Stimulated activated CD4-positive, alpha-beta T cell treated with anti-CD3 and anti-CD28 coated beads, Interleukin-4, amount 100 ng/mL, for 1 hour (primary cell): ENCODE measurements at regions not wholly inside any gene's neighbourhood (a gene's known extent, or its start where the extent isn't known, plus 50 kb on each side); places are given as distances from the start of the nearest gene placed in this dataset.

ENCODE experiments used
- DNase-seq: peaks from one replicate; pipeline ENCODE4 v3.0.0-alpha.2; 2020

DNA sequence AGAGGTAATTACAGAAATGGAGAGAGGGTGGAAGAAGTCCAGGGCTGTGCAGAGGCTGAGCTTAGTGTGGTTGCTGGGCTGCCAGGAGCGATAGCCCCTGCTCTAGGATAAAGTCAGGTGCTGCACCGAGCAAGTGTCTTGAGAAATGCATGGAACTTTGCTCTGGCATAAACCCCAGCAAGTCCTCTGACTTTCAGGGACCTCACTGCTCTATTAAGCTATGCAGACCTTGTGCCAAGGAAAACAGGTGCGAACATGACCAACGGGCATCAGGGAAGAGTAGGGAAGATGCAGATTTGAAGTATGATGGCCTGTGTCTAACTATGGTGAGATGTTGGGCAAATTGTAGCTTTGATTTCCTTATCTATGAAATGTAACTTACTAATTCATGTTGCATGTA lies 416.8 kb downstream of the NR2F2 start:
- no peak for DNase-seq

DNA sequence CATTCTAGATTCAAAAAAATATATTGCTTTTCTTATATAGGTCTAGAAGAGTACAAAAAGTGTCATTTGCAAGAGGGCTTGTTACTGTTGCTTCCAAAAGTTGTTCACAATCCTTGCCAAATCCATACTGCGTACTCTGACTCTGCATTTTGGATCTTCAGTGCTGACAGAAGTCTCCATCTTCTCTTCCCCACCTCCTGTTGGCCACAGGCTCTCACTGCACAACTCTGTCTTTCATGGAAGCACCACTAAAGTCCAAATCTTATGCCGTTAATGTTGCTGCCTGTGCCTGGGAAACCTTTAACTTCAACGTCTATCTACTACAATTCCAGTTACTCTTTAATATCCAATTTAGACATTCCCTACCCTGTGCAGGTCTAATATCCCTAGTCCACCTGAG lies 419.9 kb downstream of the NR2F2 start:
- no peak for DNase-seq

DNA sequence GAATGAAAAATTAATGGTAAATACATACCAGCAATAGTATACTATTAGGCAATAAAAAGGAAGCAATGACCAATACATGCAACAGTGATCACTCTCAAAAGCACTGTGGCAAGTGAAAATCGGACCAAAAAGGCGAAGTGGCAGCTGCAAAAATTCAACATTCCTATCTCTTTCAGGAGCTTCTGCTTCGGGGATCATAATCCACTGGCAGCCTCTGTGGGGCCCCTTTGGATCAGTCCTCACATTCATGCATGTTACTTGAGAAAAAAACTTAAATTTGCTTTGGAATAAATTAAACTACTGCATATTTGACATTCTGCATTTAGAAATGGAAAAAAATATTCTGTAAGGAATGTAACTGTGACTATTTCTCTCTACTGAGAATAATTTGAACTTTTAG lies 425.6 kb downstream of the NR2F2 start:
- DNase-seq: no peak

DNA sequence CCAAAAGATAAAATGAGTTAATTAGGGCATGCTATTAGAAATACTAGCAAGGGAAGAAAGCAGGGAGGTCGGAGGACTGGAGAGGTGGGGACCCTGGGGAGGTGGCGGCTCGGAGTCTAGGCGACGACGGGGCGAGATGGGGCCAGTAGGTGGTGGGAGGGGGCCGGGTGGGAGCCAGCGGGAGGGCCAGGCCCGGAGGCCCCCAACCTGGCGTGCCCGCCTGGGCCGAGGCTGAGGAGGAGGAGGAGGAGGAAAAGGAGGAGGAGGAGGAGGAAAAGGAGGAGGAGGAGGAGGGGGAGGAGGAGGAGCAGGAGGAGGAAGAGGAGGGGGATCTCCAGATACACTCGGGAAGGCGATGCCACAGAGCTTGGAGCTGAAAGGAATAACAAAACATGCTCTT lies 426.2 kb downstream of the NR2F2 start:
- DNase-seq: no peak

DNA sequence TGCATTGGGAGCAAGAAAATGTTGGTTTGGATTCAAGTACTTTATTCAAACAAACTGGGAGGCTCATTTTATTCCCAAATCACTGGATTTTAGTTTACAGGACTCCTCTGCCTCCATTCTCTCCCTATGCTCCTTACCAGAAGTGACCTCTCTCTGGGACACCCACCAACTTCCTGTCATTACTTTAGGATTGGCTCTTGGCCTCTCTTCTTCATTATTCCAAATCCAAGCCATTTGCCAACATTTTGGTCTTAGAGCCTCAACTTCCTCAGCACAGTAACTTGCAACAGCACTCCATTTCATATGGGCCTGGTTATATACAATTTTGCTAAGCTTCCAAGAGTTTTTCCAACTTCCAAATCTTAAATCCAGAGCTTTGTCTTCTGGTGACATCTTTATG lies 432.1 kb downstream of the NR2F2 start:
- no peak for DNase-seq

DNA sequence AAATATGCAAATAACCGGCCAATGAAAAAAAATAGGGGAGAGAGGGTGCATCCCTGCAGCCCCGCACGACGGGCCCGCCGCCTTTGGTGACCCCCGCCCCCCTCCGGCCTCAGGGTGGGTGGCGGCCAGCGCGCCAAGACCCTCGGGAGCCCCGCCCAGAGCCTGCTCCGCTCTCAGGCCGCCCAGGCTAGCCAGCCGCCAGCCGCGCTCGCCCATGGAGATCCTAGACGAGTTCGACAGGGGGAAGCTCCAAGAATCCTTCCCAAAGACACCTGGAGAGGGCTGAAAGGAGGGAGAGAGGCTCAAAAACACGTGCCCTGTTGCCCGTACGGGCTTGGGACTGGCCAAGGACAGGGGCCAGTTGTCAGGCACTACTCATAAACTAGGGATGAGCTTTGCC lies 434.0 kb downstream of the NR2F2 start:
- DNase-seq: no peak

DNA sequence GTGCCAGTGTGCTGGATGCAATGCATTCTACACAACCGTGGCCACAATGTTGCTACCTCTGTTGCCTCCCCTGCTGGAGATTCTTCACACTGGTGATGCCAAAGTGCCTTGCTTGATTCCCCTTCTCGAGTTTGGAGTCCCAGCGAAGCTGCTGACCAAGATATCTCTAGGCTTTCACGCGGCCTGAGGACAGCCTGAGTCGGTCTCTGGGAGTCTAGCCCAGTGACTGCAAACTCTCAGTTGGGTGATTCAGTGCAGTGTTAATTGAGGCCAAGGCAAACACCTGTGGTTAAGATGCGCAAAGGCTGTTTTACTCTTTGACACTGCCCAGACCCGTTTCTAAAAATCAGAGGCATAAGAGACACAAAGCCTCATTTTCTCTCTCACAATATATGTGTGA lies 434.4 kb downstream of the NR2F2 start:
- DNase-seq: no peak

DNA sequence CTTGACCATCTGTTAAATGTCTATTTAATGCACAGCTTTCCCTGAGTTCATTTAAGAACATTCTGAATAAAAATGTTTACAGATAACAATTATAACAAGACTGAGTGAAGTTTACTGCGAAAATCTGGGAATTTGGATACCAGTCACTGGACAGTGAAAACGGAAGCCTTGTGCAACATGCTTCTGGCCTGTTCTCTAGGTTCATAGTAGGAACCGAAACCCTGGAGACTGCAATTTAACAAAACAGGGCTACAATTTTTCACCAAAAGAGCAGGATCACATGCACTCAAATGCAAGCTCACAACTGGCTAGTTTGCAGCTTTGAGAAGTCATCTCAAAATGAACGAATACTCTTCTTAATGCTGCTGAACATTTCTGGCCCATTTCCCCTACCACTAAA lies 435.9 kb downstream of the NR2F2 start:
- no peak for DNase-seq

DNA sequence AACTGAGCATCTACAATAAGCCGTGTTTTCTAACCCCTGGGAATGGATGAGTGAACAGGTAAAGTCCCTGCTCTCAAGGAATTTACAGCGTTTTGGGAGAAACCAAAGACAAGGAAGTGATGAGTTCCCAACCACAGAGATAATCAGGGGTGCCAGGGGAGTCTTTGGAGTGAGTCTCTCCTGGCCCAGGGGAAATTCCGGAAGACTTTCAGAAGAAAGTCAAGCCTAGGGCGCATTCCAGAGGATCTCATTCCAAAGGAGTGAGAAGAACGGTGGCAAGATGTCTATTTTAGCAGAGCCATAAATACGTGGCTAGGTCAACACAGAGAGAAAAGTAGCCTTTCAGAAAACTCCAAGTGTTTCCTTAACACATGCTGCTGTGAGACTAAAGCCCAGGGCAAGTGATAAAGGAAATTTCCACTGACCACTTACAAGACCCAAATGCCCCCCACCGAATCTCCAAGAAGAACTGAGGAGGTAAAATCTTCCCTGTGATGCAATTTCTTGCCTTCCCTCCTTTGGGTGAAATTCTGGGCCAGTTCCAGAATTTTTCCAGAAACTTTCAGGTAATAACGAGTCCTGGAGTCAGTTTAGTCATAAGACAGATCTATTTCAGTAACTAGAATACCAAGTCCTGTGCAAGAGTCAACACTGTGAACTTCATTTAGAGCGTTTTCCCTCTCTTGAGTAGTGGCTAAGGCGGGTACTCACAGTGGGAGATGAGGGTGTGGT lies 437.4 kb downstream of the NR2F2 start:
- DNase-seq: no peak

DNA sequence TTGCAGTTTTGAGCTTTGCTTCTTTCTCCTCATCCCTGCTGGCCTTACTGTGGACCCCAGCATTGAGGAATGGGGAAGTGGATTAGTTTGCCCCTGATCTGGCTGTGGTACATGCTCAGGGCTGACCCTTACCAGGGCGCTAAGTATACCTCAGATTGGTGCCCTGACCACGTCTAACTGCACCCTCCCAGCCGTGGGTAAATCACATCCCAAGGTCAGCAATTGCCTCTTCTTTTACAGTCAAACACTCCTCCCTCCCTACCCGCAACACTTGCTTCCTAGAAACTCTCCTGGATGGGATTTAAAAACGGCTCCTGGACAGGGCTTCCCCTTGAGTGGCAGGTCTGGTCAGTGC lies 437.9 kb downstream of the NR2F2 start:
- DNase-seq: no peak

DNA sequence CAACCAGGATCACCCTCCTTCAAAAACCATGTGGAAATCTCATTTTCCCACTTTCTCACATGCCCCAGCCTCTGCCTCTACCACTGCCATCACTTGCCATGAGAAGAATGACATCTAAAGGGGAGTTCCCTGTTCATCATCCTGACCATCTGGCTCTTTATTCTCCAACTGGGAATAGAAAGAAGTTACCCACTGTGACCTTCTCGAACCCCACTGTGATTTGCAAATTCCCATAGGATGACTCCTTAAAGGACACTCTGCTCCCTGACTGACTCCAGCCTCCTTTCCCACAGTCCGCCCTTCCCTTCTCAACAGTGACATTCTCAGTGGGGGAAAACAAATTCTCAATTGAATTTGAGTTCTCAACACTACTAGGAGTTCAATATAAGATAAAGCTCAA lies 440.5 kb downstream of the NR2F2 start:
- no peak for DNase-seq

DNA sequence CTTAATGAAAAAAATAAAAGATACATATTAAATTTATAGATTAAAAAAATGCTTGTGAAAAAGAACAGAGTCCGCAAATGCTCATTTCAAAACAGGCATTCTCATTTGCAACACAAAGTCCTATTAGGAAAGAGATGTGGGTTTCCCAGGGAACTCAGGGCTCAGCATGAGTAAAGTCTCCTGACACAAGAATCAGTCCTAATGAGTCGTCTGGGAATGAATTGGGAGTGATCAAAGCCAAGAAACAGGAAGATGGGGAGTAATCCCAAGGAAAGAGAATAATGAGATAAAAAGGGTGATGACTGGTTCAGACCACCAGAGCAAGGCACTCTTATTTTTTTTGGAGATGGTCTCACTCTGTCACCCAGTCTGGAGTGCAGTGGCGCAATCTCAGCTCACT lies 443.7 kb downstream of the NR2F2 start:
- no peak for DNase-seq

DNA sequence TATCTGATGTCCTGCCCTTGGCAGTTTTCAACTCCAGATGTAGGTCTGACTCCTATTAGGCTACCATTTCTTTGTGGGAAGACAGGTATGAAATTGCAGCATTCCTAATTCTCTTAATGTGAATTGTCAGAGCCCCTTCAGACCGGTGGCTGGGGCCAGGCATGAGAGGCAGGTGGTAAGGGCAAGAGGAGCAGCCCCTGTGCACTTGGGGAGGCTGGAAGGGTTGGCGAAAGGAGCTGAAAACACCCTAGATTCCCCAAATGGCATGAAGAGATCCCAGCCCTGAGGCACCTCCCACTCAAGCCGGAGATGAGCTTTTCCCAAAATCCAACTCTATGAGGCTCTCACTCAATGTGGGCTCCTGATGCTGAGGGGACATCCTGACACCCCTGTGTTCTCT lies 453.2 kb downstream of the NR2F2 start:
- no peak for DNase-seq

DNA sequence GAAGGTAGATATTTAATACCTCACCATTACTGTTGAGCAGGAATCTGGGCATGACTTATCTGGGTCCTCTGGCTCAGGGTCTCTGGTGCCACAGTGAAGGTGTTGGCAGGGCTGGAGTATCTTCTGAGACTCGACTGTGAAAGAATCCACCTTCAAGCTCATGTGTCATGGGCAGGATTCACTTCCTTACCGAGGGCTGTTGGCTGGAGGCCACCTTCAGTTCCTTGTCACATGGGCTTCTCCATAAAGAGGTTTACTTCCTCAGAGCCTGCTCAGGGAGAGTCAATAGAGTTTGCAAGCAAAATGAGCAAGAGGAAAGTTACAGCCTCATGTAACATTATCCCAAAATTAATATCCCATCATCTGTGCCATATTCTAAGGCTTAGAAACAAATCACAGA lies 459.5 kb downstream of the NR2F2 start:
- DNase-seq: no peak

DNA sequence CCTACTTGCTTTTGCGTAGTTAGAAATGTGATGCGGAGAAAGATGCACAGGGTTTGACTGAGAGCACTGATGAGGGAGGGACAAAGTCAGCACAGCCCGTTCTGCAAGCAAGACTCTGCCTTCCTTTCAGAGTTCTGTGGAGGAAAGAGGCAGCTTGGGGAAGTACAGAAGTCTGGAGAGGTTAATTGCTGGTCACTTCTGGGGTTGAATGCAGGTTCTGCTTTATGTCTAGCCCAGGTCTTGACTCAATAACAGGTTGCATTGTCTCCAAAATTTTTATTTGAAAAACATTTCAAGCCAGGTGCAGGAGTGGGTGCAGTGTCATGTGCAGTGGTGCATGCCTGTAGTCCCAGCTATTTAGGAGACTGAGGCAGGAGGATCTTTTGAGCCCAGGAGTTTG lies 461.7 kb downstream of the NR2F2 start:
- no peak for DNase-seq

DNA sequence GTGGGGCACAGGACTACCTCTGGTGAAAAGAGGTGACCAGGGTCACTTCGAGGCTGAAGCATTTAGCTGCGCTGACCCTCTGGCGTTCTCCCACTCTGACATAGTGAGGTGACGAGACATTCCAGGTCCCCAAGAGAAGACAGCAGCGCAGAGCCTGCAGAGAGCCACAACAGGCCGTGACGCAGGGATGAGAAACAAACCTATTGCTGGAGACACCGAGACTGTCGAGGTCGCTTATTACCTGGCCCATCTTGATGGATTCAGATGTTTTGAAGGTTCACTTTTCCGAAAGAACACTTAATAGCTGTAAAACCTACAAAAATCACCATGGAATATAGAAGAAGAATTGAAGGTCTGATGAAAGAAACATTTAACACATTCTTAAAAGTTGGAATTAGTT lies 466.3 kb downstream of the NR2F2 start:
- no peak for DNase-seq

DNA sequence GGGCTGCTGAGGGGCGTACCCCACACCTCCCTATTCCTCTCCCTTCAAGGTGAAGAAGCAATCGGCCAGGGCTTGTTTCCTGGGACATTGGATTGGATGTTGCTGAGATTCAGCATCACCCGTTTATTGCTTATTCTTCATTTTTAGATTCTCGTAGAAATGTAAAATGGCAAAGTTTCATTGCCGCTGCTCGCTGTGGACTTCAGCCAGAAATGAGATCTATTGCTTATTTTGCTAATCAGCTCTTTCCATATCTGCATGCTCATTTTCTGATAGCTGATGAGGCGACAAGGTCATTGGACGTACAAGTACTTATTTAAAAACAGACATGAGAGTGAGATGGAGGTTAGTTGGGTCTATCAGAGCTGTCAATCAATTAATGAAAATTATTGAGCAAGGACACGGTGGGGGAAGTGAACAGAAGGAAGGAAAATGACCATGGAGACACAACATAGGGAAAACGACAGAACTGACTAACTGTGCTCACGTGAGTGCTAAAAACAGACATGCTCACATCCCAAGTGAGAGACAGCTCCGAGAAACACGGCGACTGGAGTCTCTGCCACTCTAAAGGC lies 471.2 kb downstream of the NR2F2 start:
- no peak for DNase-seq

DNA sequence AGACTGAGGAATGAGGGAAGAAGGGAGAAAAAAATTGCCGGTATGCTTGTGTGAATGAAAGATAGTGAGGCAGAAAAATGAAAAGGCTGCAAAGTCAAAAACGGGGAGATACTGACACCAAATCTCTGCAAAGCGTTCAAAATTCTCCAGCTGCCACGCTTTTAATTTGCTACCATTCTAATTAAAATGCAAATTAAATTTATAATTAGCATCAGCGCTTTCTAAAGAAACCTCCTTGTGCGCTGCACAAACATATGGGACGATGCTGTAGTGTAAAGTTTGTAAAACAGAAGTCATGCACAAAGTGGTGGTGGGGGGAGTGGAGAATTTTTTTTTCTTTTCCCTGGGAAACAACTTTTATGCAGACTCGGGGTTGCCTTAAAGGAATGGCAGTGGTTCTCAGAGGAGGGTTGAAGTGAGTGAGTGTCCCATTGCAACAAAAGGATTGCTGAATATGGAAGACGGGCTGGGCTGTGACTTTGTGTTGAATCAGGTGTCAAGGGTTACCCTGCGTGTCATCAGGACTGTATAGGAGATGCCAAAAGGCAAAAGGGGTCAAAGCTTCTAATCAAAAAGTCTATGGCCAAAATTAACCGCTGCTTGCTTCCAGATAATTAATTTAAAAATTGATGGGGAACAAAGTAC lies 472.2 kb downstream of the NR2F2 start:
- DNase-seq: no peak

DNA sequence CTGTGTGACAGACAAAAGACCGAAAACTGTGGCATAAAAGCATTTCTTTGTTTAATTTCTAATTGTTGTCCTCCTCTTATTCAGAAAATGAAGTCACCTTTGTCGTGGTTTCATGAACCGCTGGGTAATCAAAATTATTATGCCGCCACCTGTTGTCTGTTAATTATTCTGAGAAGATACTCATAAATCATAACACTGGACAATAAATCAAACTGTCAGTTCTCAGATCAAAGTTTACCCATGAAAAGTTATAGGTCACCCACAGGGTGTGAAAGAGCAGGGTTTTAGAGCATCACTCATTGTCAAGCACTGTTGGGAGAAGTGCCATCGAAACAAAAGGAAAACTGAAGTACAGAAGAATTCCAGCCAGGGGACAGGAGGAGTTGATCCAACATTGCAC lies 474.3 kb downstream of the NR2F2 start:
- DNase-seq: no peak

DNA sequence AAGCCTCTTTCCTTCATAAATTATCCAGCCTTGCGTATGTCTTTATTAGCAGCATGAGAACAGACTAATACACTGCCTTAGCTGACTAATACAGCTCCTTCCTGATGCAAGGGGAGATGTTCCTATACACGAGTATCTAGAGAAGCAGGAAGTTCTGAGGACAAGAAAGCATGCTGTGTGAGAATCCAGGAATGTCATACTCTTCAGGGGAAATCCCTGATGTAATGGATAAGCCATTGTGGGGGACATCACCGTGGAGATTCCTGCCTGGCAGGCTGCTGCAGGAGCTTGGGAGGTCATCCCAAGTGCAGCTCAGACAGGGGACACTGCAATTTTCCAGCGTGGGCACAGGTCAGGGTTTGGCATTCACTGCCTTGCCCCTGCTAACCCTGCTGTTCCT lies 476.9 kb downstream of the NR2F2 start:
- no peak for DNase-seq

DNA sequence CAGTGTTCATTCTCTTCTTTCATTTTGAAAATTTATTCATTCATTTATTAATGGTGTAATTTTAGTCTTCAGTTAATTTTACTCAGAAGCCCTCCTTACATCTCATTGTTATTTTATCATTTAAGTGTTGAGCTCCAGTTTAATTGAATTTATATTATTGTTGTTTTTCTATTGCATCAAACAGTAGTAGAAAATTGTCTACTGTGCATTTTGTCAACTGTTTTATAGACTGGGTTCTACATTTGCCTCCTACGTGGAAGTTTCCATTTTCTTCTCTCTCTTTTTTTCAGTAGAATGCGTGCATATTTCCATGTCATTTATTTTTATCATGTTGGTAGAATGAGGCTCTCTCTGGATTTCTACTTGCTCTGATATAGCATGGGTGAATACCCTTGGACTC lies 487.4 kb downstream of the NR2F2 start:
- DNase-seq: no peak

DNA sequence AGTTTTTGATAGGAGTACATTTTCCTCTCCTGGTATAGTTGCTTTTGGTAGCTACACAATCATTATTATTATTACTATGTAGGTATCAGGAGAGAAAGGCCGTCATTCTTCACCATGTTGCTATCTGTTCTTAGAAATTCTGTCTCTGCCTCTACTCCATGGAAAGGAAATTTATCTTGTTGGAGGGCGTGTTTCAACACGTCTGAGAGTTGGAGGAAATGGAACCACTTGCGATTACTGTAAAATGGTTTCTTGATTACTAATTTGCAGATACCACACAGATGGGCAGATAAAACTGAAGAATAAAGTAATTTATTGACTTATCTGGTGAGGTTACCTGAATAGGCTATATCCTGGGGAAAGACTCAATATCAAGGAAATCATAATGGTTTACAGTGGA lies 488.4 kb downstream of the NR2F2 start:
- DNase-seq: no peak

DNA sequence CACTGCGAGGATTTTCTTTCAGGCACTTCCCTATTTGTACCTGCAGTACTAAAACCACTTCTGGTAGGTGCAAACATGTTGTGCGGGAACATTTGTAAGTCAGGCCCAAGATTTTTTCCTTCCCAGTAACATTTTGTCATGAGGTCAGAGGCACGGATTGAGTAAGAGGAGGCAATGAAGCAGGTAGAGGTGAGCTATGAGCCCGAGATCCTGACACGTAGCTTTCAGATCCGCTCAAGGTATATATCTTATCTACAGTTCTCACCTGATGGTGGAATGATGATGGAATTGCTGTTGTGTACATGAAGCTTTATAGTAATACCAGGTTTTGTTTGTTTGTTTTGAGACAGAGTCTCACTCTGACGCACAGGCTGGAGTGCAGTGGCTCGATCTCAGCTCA lies 497.5 kb downstream of the NR2F2 start:
- DNase-seq: no peak

DNA sequence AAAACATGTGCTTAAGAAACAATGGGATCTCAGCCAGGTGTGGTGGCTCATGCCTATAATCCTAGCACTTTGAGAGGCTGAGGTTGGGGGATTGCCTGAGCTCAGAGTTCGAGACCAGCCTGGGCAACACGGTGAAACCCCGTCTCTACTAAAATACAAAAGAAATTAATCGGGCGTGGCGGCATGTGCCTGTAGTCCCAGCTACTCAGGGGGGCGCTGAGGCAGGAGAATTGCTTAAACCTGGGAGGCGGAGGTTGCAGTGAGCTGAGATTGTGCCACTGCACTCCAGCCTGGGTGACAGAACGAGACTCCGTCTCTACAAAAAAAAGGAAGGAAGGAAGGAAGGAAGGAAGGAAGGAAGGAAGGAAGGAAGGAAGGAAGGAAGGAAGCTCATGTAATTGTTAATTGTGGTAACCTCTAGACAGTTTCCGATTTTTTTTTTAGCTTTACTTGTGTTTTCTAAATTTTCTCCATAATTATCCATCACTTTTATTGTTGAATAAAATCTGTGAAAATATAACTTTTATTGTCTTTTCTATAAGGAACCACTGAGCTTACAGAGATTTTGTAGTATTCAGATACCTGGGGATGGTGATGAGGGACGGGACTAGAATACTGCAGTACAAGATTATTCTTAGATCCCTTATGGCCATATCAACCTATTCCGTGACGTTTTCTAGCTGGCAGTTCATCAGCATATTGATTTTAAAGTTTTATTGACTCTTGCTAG lies 506.9 kb downstream of the NR2F2 start:
- DNase-seq: no peak
